ENCODE measurements at regions not wholly inside any gene's neighbourhood (a gene's known extent, or its start where the extent isn't known, plus 50 kb on each side); places are given as distances from the start of the nearest gene placed in this dataset.

GRCh38 chr1:81144240-81144825, 656.4 kb upstream of the ADGRL2 start:
- ChIA-PET CTCF (no interaction called here), POLR2A (no interaction called here)

- POLR2A ChIA-PET: no interaction called here
- CTCF ChIA-PET: no interaction called here
These were observed 658.5 kb upstream of the ADGRL2 start for GRCh38 chr1:81142099-81142826.

DNA sequence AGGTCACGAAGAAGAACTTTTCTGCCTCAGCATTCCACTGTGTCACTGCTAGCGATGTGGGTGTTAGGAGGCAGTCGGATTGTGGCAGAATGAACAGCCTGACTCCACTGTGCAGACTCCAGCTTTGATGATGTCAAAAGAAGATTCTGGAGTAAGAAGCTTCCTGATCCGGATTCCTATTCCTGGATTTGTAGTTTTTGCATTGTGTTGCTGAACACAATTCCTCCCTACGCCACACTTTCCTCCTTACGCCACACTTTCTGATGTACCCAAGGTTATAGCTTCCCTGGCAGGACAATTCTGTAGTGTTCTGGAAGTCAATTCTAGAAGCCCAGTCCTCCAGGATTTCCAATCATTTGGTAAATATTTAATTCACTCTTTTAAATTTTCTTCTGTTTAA, 665.2 kb upstream of the ADGRL2 start:
- POLR2A ChIA-PET: no interaction called here
- CTCF ChIA-PET: no interaction called here

DNA sequence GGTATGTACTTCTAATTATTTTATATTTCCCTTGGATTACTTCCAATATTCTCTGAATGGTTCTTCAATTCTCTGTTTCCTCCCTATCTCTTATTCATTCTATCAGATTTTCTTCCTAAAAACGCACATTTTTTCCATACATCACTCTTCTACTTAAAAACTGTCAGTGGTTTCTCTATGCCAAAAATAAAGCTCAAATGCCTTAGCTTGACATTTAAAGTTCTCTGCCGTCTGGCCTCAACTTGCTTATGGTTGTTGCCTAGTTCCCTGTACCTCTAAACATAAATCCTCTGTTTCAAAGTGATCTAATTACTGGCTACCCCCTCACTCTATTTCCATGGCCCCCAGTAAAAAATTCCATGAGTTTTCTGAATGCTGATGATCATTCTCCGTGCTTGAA, 671.0 kb upstream of the ADGRL2 start:
- CTCF ChIA-PET: no interaction called here
- POLR2A ChIA-PET: no interaction called here

GRCh38 chr1:81129366-81129765, 671.4 kb upstream of the ADGRL2 start:
- CTCF ChIA-PET: no interaction called here
- POLR2A ChIA-PET: no interaction called here

DNA sequence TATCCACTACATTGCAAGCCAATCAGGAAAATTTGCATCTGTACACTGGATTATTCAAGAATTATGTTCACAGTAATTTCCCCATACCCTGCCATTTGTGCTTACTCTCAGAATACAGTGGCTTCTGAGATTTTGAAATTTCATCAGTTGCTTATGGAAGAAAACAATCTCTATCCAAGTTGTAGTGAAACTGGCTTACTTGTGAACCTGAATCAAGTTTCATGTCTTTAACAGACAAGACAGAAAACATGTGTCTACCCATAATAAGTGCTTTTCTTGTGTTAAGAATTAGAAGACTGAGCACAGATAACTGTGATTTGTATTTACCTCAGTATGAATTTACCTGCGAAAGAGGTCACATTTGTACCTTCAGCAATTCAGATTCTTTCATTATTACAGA, 672.7 kb upstream of the ADGRL2 start:
- CTCF ChIA-PET: no interaction called here

GRCh38 chr1:81126989-81127581, 673.6 kb upstream of the ADGRL2 start:
- ChIA-PET CTCF (no interaction called here), POLR2A (no interaction called here)

More for the DNA sequence above, 672.7 kb upstream of the ADGRL2 start:
- POLR2A ChIA-PET: no interaction called here

DNA sequence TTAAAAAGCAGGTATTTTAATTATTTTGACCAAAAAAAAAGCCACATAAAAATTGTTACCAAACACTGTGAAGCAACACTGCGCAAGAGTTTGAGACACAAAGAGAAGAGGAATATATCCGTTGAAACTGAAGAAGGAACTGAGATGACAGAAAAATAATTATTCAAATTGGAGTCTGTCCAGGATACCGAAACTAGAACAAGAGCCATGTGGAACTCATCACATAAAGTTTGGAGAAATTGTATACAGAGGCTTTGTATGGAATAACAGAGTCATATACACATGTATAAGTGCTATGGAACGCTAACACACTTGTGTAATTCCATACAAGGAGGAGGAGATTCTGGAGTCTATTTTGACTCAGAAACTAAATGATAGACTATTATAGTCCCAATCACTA, 675.1 kb upstream of the ADGRL2 start:
- ChIA-PET POLR2A (no interaction called here), CTCF (no interaction called here)

DNA sequence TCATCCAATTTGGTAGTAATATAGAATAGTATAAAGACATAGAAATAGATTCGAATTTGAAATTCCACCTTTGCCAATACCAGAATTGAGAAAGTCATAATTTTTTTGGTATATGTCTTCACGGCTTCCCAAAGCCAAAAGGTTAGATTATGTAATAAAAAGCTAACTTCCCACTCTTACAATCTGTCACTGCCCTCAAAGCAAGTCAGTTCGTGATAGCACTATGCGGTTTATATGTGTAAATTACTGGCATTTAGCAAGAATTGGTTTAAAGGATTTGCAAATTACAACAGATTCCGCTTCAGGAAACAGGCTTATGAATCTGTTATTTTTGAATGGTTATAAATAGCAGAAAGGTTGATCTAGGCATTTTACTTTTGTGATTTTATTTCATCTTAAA, 679.4 kb upstream of the ADGRL2 start:
- CTCF ChIA-PET: no interaction called here

DNA sequence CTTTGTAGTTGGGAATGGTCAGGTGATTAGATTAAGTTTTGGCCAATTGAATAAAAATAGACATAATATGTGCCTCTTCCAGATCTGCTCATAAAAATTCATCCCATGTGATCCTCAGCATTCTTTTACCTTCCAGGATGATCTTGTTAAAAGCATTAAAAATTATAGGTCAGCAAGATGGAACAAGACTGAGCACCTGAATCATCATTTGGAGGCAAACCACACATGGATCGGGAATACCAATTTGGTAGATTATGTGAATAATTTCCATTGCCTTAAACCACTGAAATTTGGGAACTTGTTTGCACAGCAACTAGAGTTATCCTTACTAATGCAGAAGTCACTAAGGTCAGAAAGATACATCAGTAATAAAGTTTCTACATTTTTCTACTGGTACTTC, 681.4 kb upstream of the ADGRL2 start:
- CTCF ChIA-PET: no interaction called here
- POLR2A ChIA-PET: no interaction called here

More for the DNA sequence above, 679.4 kb upstream of the ADGRL2 start:
- POLR2A ChIA-PET: no interaction called here

DNA sequence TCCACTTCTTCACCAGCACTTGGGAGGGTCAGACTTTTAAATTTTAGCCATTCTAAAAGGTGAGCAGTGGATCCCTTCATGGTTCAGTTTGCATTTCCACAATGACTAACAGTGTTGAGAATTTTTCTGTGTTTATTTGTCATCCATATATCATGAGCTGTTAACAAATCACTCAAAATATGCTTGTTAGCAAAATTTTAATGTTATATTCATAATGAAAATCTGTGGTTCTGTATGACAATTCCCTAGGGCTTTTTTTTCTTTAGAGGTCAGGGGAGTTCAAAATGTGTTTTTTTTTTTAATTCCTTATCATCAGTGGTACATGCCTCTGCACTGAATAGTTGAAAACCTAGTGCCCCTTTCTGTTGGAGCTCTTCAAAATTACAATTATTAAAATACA, 682.2 kb upstream of the ADGRL2 start:
- POLR2A ChIA-PET: no interaction called here
- CTCF ChIA-PET: no interaction called here

- POLR2A ChIA-PET: no interaction called here
- CTCF ChIA-PET: no interaction called here
These were observed 685.3 kb upstream of the ADGRL2 start for GRCh38 chr1:81115422-81115821.

DNA sequence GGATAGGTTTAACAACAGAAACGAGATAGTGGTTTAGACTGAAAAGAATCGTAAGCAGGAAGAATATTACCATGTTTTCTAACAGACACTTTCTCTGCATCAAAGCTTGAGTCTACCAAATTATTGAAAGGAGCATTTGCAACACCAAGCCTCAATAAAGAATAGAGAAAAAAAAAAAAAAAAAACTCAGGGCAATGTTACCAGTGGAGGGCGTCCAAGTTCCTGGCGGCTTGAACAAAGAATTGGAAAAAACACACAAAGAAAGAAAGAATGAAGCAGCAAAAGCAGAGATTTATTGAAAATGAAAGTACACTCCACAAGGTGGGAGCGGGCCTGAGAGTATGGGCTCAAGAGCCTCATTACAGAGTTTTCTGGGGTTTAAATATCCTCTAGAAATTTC, 686.5 kb upstream of the ADGRL2 start:
- ChIA-PET POLR2A (no interaction called here), CTCF (no interaction called here)

- ChIA-PET POLR2A (no interaction called here), CTCF (no interaction called here)
These were observed 687.0 kb upstream of the ADGRL2 start for GRCh38 chr1:81113688-81114087.

GRCh38 chr1:81111818-81112217, 688.9 kb upstream of the ADGRL2 start:
- CTCF ChIA-PET: no interaction called here
- POLR2A ChIA-PET: no interaction called here

DNA sequence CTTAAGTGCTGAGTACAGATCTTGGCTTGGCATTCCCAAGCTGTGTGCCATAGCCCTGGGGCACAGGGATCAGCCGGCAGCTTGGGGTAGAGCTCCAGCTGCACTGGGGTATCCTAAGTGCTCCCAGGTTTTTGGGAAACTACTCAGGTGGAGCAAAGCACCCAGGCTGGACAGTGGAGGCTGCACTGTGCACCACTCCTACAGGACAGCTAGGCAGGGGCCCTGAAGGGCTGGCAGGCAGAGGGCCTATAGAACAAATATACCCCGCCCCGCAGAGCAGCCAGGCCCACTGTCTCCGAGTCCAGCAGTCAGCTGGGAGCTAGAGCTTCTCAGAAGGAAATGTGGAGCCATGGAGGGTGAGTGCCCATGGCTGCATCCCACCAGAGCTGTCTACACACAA, 691.7 kb upstream of the ADGRL2 start:
- POLR2A ChIA-PET: no interaction called here
- CTCF ChIA-PET: no interaction called here

- POLR2A ChIA-PET: no interaction called here
- CTCF ChIA-PET: no interaction called here
These were observed 702.9 kb upstream of the ADGRL2 start for GRCh38 chr1:81097860-81098259.

- CTCF ChIA-PET: no interaction called here
- POLR2A ChIA-PET: no interaction called here
These were observed 727.2 kb upstream of the ADGRL2 start for GRCh38 chr1:81073580-81073979.

GRCh38 chr1:81071969-81072753, 728.6 kb upstream of the ADGRL2 start:
- CTCF ChIA-PET: no interaction called here
- POLR2A ChIA-PET: no interaction called here

DNA sequence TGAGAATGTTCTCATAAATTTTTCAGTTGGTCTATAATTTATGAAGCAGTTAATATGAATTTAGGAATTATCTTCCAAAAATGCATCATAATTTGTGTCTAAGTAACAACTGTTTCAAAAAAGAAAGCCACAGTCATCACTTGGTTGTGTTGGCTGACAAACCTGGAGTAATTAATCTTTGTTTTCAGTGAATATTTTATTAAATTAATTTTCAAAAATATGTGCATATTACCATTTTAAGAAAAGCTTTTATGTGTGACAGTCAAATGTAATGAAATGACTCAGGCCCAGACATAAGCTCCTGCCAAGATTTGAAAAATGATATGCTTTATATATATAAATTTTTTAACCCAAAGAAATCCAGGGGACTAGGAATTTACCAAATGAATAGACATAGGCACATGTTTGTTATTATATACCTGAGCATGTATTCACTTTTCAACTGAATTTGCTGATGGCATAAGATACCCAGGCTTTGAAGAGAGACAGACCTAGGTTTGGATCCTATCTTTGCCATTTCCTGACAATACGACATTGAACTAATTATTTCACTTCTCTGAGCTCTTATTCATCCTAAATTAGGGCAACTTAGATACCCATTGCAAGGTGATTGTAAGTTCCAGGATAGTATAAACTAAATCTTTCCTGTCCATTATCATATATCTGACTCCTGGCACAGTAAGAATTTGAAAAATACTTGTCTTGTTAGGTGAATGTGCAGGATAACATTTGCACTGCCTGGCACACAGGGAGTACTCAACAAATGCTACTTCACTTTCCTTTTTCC, 729.5 kb upstream of the ADGRL2 start:
- POLR2A ChIA-PET: no interaction called here
- CTCF ChIA-PET: no interaction called here

DNA sequence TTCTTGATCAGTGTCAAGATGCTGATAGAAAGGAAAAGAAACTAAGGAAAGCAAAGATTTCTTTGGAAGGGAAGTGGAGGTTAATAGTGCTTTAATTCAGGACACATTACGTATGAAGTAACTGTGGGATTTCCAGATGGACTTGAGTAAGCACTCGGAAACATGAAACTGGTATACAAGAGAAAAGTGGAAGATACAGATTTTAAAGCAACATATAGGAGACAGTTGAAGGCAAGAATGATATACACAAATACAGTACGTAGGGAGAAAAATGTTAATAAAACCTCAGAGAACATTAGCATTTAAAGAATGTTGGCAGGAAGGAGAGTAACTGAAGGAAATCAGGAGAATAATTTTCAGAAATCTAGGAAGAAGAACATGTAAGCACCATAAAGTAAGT, 730.9 kb upstream of the ADGRL2 start:
- ChIA-PET CTCF (no interaction called here), POLR2A (no interaction called here)
